Nephron progenitor cell (in vitro differentiated cells): ENCODE measurements at regions not wholly inside any gene's neighbourhood (a gene's known extent, or its start where the extent isn't known, plus 50 kb on each side); places are given as distances from the start of the nearest gene placed in this dataset.

Experiments
- DNase-seq: peaks from one replicate; pipeline ENCODE4 v3.0.0; 2021
- H3K27ac Mint-ChIP-seq: 2 replicates; pipeline ENCODE4 v1.8.0; 2021; ENCODE audit warnings: mild to moderate bottlenecking, moderate library complexity, mixed read lengths
- H3K27me3 Mint-ChIP-seq: 2 replicates; pipeline ENCODE4 v1.8.0; 2021; ENCODE audit warnings: mild to moderate bottlenecking, low read depth, mixed read lengths; ENCODE audit not compliant: poor library complexity
- H3K36me3 Mint-ChIP-seq: 2 replicates; pipeline ENCODE4 v1.8.0; 2021; ENCODE audit warnings: low read depth, mixed read lengths
- H3K4me1 Mint-ChIP-seq: 2 replicates; pipeline ENCODE4 v1.8.0; 2021; ENCODE audit warnings: mixed read lengths
- H3K4me3 Mint-ChIP-seq: 2 replicates; pipeline ENCODE4 v1.8.0; 2021; ENCODE audit warnings: mild to moderate bottlenecking, moderate library complexity, mixed read lengths
- H3K9me3 Mint-ChIP-seq: 2 replicates; pipeline ENCODE4 v1.8.0; 2021; ENCODE audit warnings: mild to moderate bottlenecking, moderate library complexity, mixed read lengths
- CTCF ChIP-seq: fragments of 200-600 bp; sonication (generic); IDR thresholded peaks from 2 replicates; pipeline ENCODE4 v1.5.0; 2021; ENCODE audit warnings: antibody characterized with exemption

GRCh38 chr2:7392076-7392787 lies 475.0 kb downstream of the RNF144A start:
- Mint-ChIP-seq H3K4me1 (peaks cover 30% of the 10 kb centered on the region), H3K27ac (no peak overlapping the region), H3K27me3 (no peaks in the 10 kb centered on the region)

GRCh38 chr2:7394195-7394594 lies 477.0 kb downstream of the RNF144A start:
- H3K27ac Mint-ChIP-seq = no peak overlapping the region
- H3K9me3 Mint-ChIP-seq = peaks cover 5% of the 10 kb centered on the region

More at GRCh38 chr2:7392076-7392787, 475.0 kb downstream of the RNF144A start:
- H3K9me3 Mint-ChIP-seq = peaks cover 5% of the 10 kb centered on the region
- TF ChIP-seq CTCF = no peak
- no peak overlapping the region for H3K4me3 Mint-ChIP-seq
- DNase-seq = no peak
- peaks cover 4% of the 10 kb centered on the region for H3K36me3 Mint-ChIP-seq

GRCh38 chr2:7400628-7401027 lies 483.4 kb downstream of the RNF144A start:
- Mint-ChIP-seq H3K4me3 (no peak overlapping the region), H3K27me3 (peaks cover 4% of the 10 kb centered on the region), H3K36me3 (no peaks in the 10 kb centered on the region), H3K4me1 (peaks cover 10% of the 10 kb centered on the region), H3K27ac (no peak overlapping the region), H3K9me3 (no peaks in the 10 kb centered on the region)
- DNase-seq = no peak
- TF ChIP-seq CTCF = no peak

More at GRCh38 chr2:7394195-7394594, 477.0 kb downstream of the RNF144A start:
- Mint-ChIP-seq H3K27me3 (no peaks in the 10 kb centered on the region), H3K36me3 (peaks cover 4% of the 10 kb centered on the region), H3K4me3 (no peak overlapping the region), H3K4me1 (peaks cover 31% of the 10 kb centered on the region)
- DNase-seq = no peak
- no peak for TF ChIP-seq CTCF

- H3K27ac Mint-ChIP-seq = no peak overlapping the region
- no peaks in the 10 kb centered on the region for H3K36me3 Mint-ChIP-seq
- H3K27me3 Mint-ChIP-seq = peaks cover 10% of the 10 kb centered on the region
- no peak for TF ChIP-seq CTCF
- no peak overlapping the region for H3K4me3 Mint-ChIP-seq
- DNase-seq = no peak
- H3K4me1 Mint-ChIP-seq = peaks cover 12% of the 10 kb centered on the region
- H3K9me3 Mint-ChIP-seq = no peaks in the 10 kb centered on the region
Measured at GRCh38 chr2:7403092-7403775, 486.0 kb downstream of the RNF144A start.

- Mint-ChIP-seq H3K4me1 (peaks cover 12% of the 10 kb centered on the region), H3K27me3 (peaks cover 12% of the 10 kb centered on the region), H3K36me3 (no peaks in the 10 kb centered on the region), H3K27ac (no peak overlapping the region), H3K4me3 (no peak overlapping the region), H3K9me3 (no peaks in the 10 kb centered on the region)
- DNase-seq = no peak
- no peak for TF ChIP-seq CTCF
Measured at GRCh38 chr2:7405861-7406715, 488.9 kb downstream of the RNF144A start.
